Ishikawa (cell line): ENCODE measurements at regions not wholly inside any gene's neighbourhood (a gene's known extent, or its start where the extent isn't known, plus 50 kb on each side); places are given as distances from the start of the nearest gene placed in this dataset.

Experiments used
- CEBPB ChIP-seq: IDR thresholded peaks from 2 replicates; pipeline ENCODE4 v1.6.1; 2012
- CREB1 ChIP-seq: IDR thresholded peaks from 2 replicates; pipeline ENCODE4 v1.6.1; 2012; ENCODE audit warnings: low read depth
- EGR1 ChIP-seq: IDR thresholded peaks from 2 replicates; pipeline ENCODE4 v1.6.1; 2012
- EP300 ChIP-seq: IDR thresholded peaks from 2 replicates; pipeline ENCODE4 v1.6.1; 2012; ENCODE audit warnings: borderline replicate concordance
- FOXM1 ChIP-seq: IDR thresholded peaks from 2 replicates; pipeline ENCODE4 v1.6.1; 2012; ENCODE audit warnings: low read depth, borderline replicate concordance
- NFIC ChIP-seq: IDR thresholded peaks from 2 replicates; pipeline ENCODE4 v1.6.1; 2012
- RAD21 ChIP-seq: IDR thresholded peaks from 2 replicates; pipeline ENCODE4 v1.6.1; 2012; ENCODE audit warnings: low read depth
- TAF1 ChIP-seq: IDR thresholded peaks from 2 replicates; pipeline ENCODE4 v1.6.1; 2012; ENCODE audit warnings: low read depth, mild to moderate bottlenecking
- TCF12 ChIP-seq: IDR thresholded peaks from 2 replicates; pipeline ENCODE4 v1.6.1; 2012; ENCODE audit warnings: low read depth
- TEAD4 ChIP-seq: IDR thresholded peaks from 2 replicates; pipeline ENCODE4 v1.6.1; 2012
- YY1 ChIP-seq: IDR thresholded peaks from 2 replicates; pipeline ENCODE4 v1.6.1; 2012; ENCODE audit warnings: low read depth
- ZBTB7A ChIP-seq: IDR thresholded peaks from 2 replicates; pipeline ENCODE4 v1.6.1; 2012; ENCODE audit warnings: low read depth
- TF ChIP-seq, protein P1 (sequence below): IDR thresholded peaks from 2 replicates; pipeline ENCODE4 v1.6.1; 2012
- TF ChIP-seq, protein P2 (sequence below): IDR thresholded peaks from 2 replicates; pipeline ENCODE4 v1.6.1; 2012
- TF ChIP-seq, protein P3 (sequence below): IDR thresholded peaks from 2 replicates; pipeline ENCODE4 v1.6.1; 2012; ENCODE audit warnings: low read depth, mild to moderate bottlenecking

DNA sequence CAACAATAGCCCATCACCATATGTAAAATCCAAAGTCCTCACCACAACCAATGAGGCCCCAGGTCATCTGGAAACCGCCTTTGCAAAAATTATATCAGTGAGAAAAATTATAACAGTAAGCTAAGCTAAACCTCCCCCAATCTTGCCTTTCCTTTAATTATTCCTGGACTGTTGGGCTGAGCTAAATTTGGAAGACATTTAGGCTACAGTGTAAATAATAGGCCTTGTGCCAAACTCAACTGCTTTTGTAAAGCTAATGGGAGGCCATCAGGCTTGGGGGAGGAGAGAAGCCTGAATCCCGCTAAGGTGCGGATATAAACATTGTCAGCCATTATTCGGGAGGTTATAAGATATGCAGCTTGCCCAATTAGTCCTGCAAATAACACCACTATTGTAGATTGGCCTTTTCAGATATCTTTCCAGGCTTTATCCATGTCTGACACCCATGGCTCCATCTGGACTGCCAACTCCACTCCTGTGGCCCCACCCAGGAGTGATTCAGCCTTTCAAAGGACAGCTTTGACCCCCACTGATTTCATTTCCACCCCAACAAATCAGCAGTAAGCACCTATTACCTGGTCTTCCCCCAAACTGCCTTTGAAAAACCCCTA is 53.0 kb upstream of the CA12 start:
- no peak for TF ChIP-seq EP300
- TF ChIP-seq, protein P1, sequence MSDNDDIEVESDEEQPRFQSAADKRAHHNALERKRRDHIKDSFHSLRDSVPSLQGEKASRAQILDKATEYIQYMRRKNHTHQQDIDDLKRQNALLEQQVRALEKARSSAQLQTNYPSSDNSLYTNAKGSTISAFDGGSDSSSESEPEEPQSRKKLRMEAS, result no peak

DNA sequence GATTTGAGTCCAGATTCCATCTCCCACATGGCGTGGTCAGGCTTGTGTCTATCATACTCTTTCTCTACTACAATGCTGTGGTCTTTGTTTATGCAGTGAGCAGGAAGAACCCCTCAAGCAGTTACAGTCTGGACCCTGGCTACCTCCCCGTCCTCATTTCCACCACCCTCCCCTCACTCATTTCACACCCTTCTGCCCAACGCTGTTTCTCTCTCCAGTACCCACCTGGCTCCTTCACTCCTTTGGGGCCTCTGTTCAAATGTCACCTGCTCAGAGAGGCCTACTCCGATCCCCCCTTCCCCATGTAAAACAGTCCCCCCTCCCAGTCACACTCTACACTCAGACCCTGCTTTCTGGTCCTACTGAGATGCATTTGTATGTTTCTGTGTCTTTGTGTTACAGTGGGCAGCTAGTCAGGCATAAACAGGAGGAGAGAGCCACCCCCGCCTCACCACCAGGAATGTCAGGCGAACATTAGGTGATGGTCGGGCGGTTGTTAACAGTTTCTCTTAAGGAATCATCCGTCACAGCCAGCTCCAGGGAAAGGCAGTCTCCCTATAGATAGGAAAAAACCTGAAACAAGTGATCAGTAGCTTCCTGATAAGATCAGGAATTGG is 53.7 kb upstream of the CA12 start:
- TF ChIP-seq TAF1, result no peak
- TF ChIP-seq NFIC, result no peak
- TF ChIP-seq FOXM1, result no peak
- TF ChIP-seq, protein P2, sequence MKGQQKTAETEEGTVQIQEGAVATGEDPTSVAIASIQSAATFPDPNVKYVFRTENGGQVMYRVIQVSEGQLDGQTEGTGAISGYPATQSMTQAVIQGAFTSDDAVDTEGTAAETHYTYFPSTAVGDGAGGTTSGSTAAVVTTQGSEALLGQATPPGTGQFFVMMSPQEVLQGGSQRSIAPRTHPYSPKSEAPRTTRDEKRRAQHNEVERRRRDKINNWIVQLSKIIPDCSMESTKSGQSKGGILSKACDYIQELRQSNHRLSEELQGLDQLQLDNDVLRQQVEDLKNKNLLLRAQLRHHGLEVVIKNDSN, result no peak
- TF ChIP-seq YY1, result no peak
- no peak for TF ChIP-seq ZBTB7A
- no peak for TF ChIP-seq EGR1
- no peak for TF ChIP-seq CREB1
- TF ChIP-seq, protein P1, result no peak
- TF ChIP-seq CEBPB, result no peak
- no peak for TF ChIP-seq TCF12

DNA sequence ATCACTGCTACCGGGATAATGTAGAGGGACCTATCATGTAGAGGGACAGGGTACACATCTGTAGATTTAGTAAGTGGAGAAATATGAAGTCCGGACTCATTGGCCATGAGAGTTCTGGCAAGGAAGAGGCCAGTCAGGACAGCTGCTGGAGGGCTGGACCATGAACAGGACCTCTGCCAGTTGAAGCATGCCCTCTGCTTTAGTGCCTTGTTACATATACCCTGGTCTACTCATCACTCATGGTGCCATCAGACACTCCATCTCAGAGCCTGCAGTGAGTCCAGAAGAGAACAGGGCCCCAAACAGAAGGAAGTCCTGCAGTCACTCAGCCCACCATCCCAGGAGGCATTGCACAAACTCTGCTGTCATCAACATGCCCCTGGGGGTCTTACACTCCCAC is 54.7 kb upstream of the CA12 start:
- TF ChIP-seq EGR1, result no peak
- TF ChIP-seq TEAD4, result no peak
- TF ChIP-seq RAD21, result no peak
- TF ChIP-seq CREB1, result no peak
- TF ChIP-seq, protein P3, sequence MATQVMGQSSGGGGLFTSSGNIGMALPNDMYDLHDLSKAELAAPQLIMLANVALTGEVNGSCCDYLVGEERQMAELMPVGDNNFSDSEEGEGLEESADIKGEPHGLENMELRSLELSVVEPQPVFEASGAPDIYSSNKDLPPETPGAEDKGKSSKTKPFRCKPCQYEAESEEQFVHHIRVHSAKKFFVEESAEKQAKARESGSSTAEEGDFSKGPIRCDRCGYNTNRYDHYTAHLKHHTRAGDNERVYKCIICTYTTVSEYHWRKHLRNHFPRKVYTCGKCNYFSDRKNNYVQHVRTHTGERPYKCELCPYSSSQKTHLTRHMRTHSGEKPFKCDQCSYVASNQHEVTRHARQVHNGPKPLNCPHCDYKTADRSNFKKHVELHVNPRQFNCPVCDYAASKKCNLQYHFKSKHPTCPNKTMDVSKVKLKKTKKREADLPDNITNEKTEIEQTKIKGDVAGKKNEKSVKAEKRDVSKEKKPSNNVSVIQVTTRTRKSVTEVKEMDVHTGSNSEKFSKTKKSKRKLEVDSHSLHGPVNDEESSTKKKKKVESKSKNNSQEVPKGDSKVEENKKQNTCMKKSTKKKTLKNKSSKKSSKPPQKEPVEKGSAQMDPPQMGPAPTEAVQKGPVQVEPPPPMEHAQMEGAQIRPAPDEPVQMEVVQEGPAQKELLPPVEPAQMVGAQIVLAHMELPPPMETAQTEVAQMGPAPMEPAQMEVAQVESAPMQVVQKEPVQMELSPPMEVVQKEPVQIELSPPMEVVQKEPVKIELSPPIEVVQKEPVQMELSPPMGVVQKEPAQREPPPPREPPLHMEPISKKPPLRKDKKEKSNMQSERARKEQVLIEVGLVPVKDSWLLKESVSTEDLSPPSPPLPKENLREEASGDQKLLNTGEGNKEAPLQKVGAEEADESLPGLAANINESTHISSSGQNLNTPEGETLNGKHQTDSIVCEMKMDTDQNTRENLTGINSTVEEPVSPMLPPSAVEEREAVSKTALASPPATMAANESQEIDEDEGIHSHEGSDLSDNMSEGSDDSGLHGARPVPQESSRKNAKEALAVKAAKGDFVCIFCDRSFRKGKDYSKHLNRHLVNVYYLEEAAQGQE, result no peak
- no peak for TF ChIP-seq TAF1
- no peak for TF ChIP-seq CEBPB

DNA sequence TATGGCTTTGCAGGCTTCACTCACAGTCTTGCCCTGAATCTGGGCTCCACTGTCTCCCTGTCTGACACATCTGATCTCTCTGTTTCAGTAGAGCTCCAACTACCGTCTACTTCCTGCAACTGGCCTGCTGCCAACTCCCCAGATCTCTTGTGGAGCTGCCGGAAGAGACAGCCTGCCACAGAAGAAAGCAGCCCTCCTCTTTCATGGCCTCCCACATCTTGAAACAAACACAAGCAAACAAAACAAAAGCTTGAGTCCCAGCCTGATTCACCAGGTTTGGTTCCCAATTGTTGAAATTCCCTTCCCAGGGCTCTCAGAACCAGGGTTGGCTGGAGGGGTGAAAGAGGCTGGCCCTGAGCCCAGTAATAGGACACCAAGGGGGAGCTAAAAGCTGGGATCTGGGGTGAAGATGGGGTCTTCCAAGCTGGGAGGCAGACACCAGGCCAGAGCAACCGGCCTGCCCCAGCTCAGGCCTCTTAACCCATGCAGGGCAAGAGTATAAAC is 55.3 kb upstream of the CA12 start:
- TF ChIP-seq, protein P2, result no peak
- peak; percentile 85 for TF ChIP-seq NFIC
- TF ChIP-seq TAF1, result no peak

DNA sequence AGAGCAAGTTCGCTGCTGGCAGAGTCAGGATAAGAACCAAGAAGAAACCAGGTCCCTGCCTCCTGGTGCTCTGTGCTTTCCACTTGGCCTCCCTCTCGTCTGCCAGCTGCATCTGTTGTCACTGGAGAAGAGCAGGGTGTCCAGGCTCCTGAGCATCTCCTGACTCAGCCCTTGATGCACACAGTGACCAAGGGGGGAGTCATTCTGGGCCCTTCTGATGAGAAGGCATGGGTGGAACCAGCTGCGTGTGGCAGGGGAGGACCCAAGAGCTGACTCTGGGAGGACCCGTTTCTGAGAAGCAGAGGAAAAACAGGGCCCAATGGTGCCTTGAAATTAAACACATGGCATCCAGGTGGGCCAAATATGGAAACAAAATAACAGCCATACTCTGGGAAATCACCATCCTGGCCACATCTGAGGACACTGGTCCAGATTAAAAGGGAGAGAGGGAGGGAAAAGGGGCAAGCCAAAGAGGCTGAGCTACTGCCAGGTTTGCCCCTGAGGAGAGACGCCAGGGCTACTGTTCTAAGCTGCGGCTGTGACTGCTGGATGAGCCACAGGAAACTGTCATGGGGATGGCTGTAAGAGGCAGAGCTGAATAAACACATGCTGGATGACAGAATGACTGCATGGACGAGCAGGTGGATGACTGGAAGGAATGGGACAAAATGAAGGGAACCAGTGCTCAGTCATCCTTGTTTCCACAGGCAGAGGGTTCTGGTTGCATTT is 58.1 kb upstream of the CA12 start:
- TF ChIP-seq TEAD4, result no peak
- TF ChIP-seq FOXM1, result no peak

DNA sequence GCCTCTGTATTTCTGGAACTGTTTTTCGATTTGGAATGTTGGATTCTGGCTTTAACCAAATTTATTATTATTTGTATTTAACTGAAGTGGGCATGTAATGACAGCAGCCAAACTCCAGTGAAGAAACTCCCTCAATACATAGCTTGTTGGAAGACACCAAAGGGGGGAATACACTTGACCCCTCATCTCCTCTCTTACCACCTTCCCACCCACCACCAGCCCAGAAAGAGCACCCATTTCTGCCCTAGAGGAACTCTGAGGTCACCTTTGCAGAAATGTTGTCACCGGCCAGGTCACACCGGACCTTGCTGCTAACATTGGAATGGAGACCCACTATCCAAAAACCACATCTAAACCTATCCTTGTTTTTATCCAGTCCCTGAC is 58.6 kb upstream of the CA12 start:
- no peak for TF ChIP-seq TCF12
- TF ChIP-seq YY1, result no peak
- TF ChIP-seq EGR1, result no peak
- TF ChIP-seq, protein P1, result no peak
- TF ChIP-seq, protein P2, result no peak

DNA sequence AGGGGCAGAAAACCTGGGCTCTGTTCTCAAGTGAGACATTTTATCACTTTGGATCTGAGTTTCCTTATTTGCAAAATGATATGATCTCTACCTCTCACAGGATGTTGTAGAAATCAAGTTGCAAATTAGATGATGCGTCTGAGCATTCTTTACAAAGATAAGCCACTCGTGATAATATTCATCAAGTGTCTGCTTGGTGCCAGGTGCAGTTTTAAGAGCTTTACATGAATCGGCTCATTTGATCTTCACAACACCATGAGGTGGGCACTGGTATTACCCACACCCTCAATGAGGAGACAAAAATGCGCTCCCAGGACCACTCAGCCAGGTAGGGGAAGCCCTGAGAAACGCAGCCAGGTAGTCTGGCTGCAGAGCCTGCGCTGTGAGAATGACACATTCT is 59.1 kb upstream of the CA12 start:
- TF ChIP-seq EGR1 (no peak), TCF12 (no peak), CEBPB (no peak), YY1 (no peak), ZBTB7A (no peak)
- TF ChIP-seq, protein P2, result no peak

DNA sequence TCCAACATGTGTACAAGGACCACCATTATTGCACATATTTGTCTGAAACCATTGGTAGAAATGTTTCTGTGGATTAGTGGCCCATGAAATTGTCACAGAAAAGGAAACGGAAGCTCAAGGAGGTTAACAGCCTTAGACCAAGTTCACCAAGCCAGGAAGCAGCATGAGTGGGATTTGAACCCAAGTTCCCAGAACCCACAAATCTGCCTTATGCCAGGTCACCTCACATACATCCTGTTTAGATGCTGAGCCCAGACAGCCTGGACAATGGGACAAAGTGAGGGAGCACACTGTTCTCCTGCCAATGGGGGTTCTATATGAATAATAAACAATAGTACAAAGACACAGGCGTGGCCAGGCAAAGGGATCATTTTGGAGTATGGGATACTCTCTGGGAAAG is 59.6 kb upstream of the CA12 start:
- TF ChIP-seq FOXM1 (no peak), RAD21 (no peak)
- TF ChIP-seq, protein P1, result no peak
- TF ChIP-seq, protein P3, result no peak
- TF ChIP-seq, protein P2, result no peak
